Left hindlimb (tissue), 1 donor: ENCODE measurements at regions not wholly inside any gene's neighbourhood (a gene's known extent, or its start where the extent isn't known, plus 50 kb on each side); places are given as distances from the start of the nearest gene placed in this dataset.

Experiments
- DNase-seq: peaks from one replicate; pipeline ENCODE4 v3.0.0-alpha.2; 2018

DNA sequence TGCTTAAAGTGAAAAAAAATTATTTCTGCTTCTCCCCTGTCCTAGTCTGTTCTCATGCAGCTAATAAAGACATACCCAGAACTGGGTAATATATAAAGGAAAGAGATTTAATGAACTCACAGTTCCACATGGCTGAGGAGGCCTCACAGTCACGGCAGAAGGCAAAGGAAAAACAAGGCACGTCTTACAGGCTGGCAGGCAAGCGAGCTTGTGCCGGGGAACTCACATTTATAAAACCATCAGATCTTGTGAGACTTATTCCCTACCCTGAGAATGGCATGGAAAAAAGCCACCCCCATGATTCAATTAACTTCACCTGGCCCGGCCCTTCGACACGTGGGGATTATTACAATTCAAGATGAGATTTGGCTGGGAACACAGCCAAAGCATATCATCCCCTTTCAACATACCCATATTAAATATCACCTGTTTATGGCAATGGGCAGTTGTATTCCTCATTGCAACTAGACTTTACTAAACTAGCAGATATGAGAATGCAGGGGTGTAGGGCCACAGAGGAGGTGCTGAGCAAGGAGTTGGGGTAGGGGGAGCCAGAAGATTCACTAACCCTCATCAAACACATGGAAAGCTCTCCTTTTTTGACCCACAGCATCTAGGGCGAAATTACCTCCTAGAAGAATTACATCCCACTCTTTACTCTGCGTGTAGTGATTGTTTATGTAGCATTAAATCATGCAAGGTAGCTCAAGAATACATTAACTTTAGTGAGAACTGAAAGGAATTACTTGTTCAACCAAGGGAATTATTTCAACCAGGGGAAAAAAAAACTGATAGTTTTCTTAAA is 183.3 kb upstream of the DOK6 start:
- no peak for DNase-seq

GRCh38 chr18:69220529-69220928 is 180.2 kb upstream of the DOK6 start:
- no peak for DNase-seq

DNA sequence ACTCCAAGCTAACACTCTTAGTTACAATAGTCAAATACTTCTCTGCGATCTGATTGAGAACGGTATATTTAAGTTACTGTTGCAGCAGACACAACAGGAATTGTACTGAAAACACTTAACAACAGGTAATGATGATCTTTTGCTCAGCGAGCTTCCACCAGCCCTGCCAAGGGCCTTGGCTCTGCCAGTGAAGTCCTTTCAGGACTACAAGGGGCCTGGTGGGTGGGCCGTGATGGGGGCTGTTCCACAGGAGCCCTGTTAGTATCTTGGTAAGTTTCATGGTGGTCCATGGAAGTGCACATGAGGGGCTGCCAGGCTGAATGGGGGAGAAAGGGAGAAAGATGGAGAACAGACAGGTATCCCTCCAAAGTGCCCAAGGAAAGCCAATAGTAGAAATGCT is 178.6 kb upstream of the DOK6 start:
- DNase-seq, result no peak

DNA sequence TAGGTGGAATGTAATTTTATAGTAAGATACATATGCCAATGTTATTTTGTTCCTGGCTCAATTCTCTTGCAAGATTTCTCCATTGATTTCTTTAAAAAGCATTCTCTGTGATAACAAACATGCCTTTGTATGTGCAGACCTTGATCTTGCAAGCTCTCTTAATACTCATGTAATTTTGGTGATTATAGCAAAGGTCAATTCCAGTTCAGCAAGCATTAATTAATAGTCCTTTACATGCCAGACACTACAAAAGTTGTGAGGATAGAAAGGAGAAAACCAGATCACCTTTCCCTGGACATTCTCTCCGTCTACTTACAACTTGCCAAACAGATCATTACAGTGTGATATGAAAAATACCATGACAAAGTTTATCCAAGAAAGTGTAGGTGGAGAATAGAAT is 173.7 kb upstream of the DOK6 start:
- no peak for DNase-seq

- no peak for DNase-seq
Observed at GRCh38 chr18:69230204-69230603, 170.5 kb upstream of the DOK6 start.

GRCh38 chr18:69233465-69234054 is 167.1 kb upstream of the DOK6 start:
- DNase-seq, result no peak

DNA sequence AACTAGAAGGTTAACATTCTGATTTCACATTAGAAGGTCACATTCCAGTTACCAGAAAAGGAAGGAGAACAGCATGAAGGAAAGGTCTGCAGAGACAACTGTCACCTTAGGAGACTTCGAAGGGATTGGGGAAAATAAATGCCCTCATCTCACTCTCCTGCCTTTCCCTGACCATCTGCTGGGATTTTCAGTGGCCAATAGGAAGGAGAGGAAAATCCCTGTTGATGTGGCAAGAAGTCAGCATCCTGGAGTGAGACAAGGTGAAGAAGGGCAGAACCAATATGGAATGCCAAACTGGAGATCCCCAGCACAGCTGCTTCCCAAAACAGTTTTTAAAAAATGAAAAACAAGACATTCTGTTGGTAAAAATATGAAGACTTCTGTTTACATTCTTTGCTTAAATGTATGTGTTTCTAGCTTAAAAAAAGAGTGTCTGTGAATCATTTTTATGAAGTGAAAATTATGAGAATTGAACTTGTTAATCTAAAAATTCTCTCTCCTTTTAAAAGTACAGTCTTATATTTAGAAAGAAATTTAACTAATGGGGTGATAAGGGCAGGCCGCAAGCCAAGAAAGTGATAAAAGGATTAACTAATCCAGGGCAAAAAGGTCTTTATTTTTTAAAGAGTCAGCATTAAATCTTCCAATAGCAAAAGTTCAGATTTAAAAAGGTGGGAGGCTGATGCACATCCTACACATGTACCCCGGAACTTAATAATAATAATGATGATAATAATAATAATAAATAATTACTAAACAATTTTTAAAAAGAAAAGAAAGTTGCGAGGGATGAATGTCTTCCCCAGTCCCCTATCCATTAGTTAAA is 160.6 kb upstream of the DOK6 start:
- no peak for DNase-seq

DNA sequence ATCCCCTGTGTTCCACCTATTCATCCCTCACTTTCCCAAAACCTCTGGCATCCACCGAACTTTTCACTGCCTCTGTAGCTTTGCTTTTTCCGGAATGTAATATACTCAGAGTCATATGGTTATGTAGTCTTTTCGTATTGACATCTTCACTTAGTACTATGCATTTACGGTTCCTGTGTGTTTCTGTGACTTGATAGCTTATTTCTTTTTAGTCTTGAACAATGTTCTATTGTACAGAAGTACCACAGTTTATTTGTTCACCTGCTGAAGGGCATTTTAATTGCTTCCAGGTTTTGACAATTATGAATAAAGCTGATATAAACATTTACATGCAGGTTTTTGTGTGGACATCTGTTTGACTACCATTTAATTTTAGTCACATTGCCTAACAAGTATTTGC is 154.7 kb upstream of the DOK6 start:
- DNase-seq, result no peak

DNA sequence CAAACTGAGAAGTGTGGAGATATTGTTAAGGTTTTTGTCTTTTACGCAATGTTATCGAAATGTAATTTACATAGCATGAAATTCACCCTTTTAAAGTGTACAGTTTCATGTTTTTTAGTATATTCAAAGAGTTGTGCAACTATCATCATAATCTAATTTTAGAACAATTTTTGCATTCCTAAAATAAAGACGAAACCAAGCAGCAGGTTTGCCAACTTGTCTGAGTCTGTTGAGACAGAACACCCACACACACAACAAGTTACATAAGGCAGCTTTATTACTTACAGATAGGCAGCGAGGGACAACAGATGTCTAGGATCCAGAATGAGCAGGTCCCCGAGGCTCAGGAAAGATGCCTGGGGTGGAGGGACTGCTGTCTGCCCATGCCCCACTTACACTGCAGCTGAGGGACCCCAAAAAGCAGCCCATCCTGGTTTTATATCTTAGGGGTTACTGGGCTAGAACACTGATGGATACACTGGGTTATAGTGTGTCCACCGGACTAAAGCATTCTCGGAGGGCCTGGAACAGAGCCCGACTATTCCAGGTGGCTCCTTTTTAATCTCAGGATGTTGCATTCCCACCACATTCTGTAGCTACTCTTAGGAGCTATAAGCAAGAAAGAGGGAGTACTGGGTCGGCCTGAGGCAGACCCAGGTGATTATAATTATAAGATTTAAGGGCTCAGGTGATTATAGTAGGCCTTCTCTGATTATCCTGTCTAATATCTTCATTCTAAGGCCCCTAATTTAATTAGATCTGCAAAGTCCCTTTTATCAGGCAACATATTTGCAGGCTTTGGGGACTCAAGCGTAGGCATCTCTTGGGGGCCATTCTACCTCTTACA is 150.2 kb upstream of the DOK6 start:
- no peak for DNase-seq

DNA sequence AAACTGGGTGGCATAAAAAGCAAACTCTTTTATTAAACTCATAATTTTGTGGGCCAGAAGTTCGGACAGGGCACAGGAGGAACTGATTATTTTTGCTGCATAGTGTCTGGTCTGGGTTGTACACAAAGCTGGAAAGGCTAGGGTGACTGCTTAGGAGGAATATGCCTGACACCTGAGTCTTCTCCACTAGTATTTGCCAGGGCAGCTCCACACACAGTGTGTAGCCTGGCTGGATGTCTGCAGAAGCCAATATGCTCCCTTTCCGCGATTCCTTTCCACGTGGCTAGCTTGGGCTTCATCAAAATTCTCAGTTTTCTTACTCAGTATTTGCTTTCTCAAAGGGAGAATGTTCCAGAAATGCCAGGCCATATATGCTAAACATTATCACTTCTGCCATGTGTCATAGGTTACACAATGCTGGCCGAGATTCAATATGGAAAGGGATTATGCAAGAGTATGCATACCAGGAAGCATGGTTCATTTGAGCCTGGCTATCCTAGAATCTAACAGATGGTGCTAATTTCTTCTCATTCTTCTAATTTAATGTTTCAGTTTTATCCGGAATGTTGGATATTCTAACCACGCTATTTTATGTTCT is 142.7 kb upstream of the DOK6 start:
- DNase-seq, result no peak

DNA sequence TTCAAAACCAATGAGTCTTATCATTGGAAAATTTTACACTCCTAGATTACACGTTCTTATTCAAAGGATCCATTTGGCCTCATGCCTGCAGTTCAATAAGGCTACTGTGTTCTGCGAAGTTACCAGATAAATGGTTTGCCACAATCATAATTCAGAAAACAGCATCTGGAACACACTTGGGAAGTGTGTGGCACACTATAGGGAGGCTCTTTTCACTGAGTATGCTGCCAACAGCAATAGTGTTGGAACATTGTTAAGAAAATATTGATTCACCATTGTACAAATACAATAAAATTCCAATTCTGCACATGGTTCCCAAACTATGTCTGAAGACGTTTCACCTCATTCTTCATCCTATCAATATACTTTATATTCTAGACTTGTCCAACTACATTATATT is 141.4 kb upstream of the DOK6 start:
- no peak for DNase-seq

DNA sequence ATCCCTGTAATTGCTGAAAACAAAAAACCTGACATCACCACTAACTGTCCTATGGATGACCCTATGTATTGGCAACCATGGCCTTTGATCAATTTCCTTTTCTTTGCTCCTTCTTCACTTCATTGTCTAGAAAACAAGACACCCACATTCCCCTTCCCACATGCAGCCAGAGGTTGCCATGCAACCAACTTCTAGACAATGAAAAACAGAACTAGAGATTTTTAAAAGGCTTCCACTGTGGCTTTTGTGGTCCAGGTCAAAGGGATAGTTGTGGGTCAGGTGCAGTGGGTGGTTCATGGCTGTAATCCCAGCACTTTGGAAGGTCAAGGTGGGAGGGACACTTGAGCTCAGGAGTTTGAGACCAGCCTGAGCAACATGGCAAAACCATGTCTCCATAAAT is 139.3 kb upstream of the DOK6 start:
- DNase-seq, result no peak

- no peak for DNase-seq
Observed at GRCh38 chr18:69265656-69266055, 135.0 kb upstream of the DOK6 start.

GRCh38 chr18:69267895-69268294 is 132.8 kb upstream of the DOK6 start:
- DNase-seq, result no peak

DNA sequence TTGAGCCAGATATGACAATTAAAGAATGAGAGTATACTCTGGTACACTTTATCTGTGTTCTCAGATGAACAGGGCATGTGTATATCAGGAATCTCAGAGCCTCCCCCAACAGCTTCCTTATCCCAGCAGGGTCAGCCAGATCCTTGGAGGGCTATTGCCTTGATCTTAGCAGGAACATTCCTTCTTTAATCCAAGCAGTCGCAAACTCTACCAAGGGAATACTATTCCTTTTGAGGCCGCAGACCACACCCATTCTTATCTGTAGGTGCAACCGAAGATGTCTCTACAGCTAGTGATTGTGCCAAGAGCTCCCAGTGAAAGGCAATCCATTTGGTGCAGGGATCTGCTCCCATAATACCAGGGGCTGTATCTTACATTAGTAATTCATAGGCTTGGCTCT is 118.3 kb upstream of the DOK6 start:
- DNase-seq, result no peak

- DNase-seq, result no peak
Observed at GRCh38 chr18:69291044-69291443, 109.6 kb upstream of the DOK6 start.

DNA sequence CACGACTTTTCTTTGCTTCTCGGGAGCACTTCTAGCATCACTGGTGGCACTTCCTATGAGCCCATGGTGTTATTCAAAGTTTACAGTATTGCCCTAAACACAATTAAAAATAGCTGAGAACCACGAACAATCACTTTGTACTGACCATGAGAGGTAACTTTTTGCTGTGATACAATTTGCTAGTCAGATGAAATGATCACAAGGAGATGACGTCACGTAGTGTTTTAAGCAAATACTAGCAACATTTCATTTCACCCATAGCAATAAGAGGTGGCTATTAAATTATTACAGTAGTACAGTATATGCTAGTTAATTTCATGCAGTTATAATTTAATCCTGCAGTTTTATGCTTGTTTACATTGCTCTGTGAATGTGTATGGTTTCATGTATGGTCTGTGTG is 108.9 kb upstream of the DOK6 start:
- DNase-seq, result no peak

- no peak for DNase-seq
Observed at GRCh38 chr18:69300185-69300584, 100.5 kb upstream of the DOK6 start.

- no peak for DNase-seq
Observed at GRCh38 chr18:69308619-69309018, 92.1 kb upstream of the DOK6 start.

GRCh38 chr18:69326094-69326493 is 74.6 kb upstream of the DOK6 start:
- no peak for DNase-seq

- no peak for DNase-seq
Observed at GRCh38 chr18:69328086-69328485, 72.6 kb upstream of the DOK6 start.

DNA sequence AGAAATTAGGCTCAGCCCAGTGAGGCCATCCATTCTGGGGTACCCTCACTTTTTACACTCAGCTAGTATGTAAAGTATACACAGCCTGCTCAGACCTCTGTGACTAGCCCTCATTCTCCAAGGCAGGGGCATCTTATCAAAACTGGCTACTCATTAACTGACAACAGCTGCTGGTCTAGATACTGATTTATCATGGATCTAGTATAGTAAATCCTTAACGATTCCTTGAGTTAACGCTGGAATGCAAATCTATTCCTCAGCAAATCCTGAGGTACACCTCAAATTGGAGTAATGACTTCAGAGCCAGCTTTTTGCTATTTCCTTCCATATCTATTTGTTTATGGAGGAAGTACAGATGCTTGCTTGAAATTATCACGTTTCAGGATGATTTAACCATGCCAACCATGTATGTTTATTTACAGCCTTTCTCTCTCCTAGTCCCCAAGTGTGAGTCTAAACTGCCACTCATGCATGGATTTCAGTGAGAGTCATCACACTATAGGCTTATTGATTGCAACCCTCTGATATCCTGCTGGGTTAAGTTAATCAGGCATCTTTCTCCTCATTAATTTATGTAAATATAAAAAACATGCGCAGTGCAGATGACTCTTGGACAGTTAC is 70.2 kb upstream of the DOK6 start:
- DNase-seq, result no peak
